ENCODE measurements at regions not wholly inside any gene's neighbourhood (a gene's known extent, or its start where the extent isn't known, plus 50 kb on each side); places are given as distances from the start of the nearest gene placed in this dataset.

DNA sequence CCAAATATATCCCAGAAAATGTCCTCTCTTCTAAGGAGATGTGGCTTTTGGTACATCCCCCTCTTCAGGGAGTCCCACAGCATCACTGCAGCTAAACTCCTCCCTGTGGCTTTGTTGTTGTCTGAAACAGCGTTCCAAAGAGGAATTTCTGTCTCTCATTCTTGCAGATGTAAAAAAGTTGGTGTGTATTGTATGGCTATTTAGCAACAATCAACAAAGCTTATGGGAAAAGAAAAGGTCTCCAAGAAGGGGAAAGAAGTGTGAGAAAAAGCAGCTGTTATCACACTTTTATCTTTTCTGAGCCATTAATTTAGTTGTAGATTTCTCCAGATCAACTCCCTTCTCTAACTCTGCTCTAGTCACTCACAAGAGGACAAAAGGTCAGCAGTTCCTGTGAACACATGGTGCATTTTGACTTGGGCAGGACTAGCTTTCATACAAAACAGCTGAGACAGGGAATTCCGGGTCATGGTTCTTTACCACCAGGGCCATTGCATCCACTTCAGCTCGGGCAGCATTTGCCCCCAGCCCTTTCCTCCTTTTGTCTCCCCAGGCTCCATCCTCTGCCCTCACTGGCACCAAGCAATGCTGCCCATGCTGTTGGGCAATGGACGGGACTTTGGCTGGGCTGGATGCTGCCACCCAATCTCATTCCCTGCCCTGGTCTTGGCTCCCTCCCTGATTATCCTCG is 184.7 kb downstream of the TMX1 start:
- TF ChIP-seq, protein P1, sequence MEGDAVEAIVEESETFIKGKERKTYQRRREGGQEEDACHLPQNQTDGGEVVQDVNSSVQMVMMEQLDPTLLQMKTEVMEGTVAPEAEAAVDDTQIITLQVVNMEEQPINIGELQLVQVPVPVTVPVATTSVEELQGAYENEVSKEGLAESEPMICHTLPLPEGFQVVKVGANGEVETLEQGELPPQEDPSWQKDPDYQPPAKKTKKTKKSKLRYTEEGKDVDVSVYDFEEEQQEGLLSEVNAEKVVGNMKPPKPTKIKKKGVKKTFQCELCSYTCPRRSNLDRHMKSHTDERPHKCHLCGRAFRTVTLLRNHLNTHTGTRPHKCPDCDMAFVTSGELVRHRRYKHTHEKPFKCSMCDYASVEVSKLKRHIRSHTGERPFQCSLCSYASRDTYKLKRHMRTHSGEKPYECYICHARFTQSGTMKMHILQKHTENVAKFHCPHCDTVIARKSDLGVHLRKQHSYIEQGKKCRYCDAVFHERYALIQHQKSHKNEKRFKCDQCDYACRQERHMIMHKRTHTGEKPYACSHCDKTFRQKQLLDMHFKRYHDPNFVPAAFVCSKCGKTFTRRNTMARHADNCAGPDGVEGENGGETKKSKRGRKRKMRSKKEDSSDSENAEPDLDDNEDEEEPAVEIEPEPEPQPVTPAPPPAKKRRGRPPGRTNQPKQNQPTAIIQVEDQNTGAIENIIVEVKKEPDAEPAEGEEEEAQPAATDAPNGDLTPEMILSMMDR (IDR thresholded peaks at IDR 0.05), result no peak
- no peak for TF ChIP-seq POLR2A (IDR thresholded peaks at IDR 0.05)
